T-cell (primary cell): ENCODE measurements at regions not wholly inside any gene's neighbourhood (a gene's known extent, or its start where the extent isn't known, plus 50 kb on each side); places are given as distances from the start of the nearest gene placed in this dataset.

ENCODE experiments used
- ATAC-seq, 4 experiments: fragments of 200-7000 bp in 3 of 4; fragments of 150-1000 bp in 1 of 4; cut with Tn5 transposase; replicated peaks in 1 of 4; 1 replicate in 3 of 4; 2 replicates in 1 of 4; pipeline ENCODE4 v1.10.0; 2021; ENCODE audit warnings: moderate library complexity in 3 of 4, mild to moderate bottlenecking in 2 of 4, moderate number of reproducible peaks in 1 of 4
- CTCF ChIA-PET, 2 donors: fragments of 300-600 bp; sonication (Branson Sonifier 250); formaldehyde crosslinking; loops; one replicate each; lab custom pipeline; 2022; ENCODE audit warnings: antibody characterized with exemption in 2 of 2; lab: Charles Lee
- POLR2A ChIA-PET, 2 donors: fragments of 300-600 bp; sonication (Branson Sonifier 250); formaldehyde crosslinking; loops; one replicate each; lab custom pipeline; 2022; ENCODE audit warnings: antibody characterized with exemption in 2 of 2; lab: Charles Lee
- DNase-seq, 35 experiments: peaks; one replicate each; pipeline versions ENCODE4 v3.0.0 to v3.0.0-alpha.2; 2013 to 2023
- H3K27ac ChIP-seq: one replicate; pipeline ENCODE4 v1.5.1; 2013; ENCODE audit warnings: low read length
- H3K27me3 ChIP-seq, 2 experiments: replicated peaks in 1 of 2; 1 replicate in 1 of 2; 2 replicates in 1 of 2; pipeline versions ENCODE4 v1.6.1 to v1.7.0; 2013; ENCODE audit warnings: low read length in 1 of 2, mixed read lengths in 1 of 2; ENCODE audit not compliant: control insufficient read depth in 2 of 2, insufficient read depth in 2 of 2; ENCODE audit errors: extremely low read depth in 1 of 2
- H3K36me3 ChIP-seq, 2 donors: 1 replicate in 1 of 2; 2 replicates in 1 of 2; pipeline versions ENCODE4 v1.6.1 to v1.7.0; 2013; ENCODE audit warnings: low read length in 1 of 2; ENCODE audit not compliant: control insufficient read depth in 2 of 2, insufficient read depth in 1 of 2; ENCODE audit errors: extremely low read depth in 1 of 2
- H3K4me1 ChIP-seq, 2 experiments: 1 replicate in 1 of 2; 2 replicates in 1 of 2; pipeline versions ENCODE4 v1.6.1 to v1.7.0; 2013; ENCODE audit warnings: low read length in 2 of 2, mixed read lengths in 1 of 2; ENCODE audit not compliant: insufficient read depth in 2 of 2, control insufficient read depth in 1 of 2; ENCODE audit errors: extremely low read depth in 1 of 2
- H3K4me3 ChIP-seq, 2 donors: 1 replicate in 1 of 2; 2 replicates in 1 of 2; pipeline versions ENCODE4 v1.5.1 to v1.7.0; 2013; ENCODE audit warnings: mild to moderate bottlenecking in 2 of 2, low read length in 1 of 2, moderate library complexity in 1 of 2; ENCODE audit not compliant: control insufficient read depth in 1 of 2; ENCODE audit errors: extremely low read depth in 1 of 2
- H3K9me3 ChIP-seq: 2 replicates; pipeline ENCODE4 v1.7.0; 2013
- H3K27ac Mint-ChIP-seq, 2 donors: one replicate each; pipeline ENCODE4 v1.8.0; 2020 to 2021; ENCODE audit warnings: mild to moderate bottlenecking in 2 of 2, mixed read lengths in 2 of 2
- H3K27me3 Mint-ChIP-seq, 2 donors: one replicate each; pipeline ENCODE4 v1.8.0; 2021 to 2022; ENCODE audit warnings: mixed read lengths in 2 of 2
- H3K36me3 Mint-ChIP-seq: one replicate; pipeline ENCODE4 v1.8.0; 2021; ENCODE audit warnings: mixed read lengths
- H3K4me1 Mint-ChIP-seq, 3 donors: one replicate each; pipeline ENCODE4 v1.8.0; 2020 to 2022; ENCODE audit warnings: mixed read lengths in 3 of 3, mild to moderate bottlenecking in 1 of 3
- H3K4me3 Mint-ChIP-seq, 3 donors: one replicate each; pipeline ENCODE4 v1.8.0; 2020 to 2022; ENCODE audit warnings: mild to moderate bottlenecking in 3 of 3, mixed read lengths in 3 of 3, moderate library complexity in 3 of 3
- H3K9me3 Mint-ChIP-seq, 3 donors: one replicate each; pipeline ENCODE4 v1.8.0; 2020 to 2022; ENCODE audit warnings: mixed read lengths in 3 of 3
- WGBS: methylation state at CpG from one replicate; pipeline ENCODE4 v1.1.5; 2013; ENCODE audit warnings: missing lambda C conversion rate; ENCODE audit not compliant: insufficient coverage; 5-methylcytosine and 5-hydroxymethylcytosine counted together

DNA sequence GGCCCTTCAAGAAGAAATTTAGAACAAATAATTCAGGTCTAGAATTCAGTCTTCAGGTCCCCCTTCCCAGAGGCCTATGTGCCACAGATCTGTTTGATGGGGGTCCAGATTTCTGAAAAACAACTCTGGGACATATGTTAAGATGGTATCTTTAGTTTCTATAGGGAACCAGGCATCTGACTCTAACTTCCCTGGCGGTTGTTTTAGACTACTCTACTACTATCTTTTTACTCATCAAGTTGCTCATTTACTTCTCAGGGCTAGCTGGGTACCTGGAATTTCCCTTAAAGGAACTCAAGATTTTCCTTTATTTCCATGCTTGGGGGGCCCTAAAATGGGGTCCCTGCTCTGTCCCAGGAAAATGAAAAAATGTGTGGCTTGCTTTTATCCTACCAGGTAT lies 114.7 kb upstream of the RAB6C start:
- no peak for ATAC-seq
- Mint-ChIP-seq H3K27ac (no peak overlapping the region), H3K4me1 (no peaks in the 10 kb centered on the region), H3K4me3 (no peak overlapping the region), H3K9me3 (no peaks in the 10 kb centered on the region), H3K27me3 (peaks cover 0 to 2% of the 10 kb centered on the region in 2 donors), H3K36me3 (no peaks in the 10 kb centered on the region)
- no peaks in the 10 kb centered on the region for H3K36me3 ChIP-seq
- H3K27me3 ChIP-seq, result peaks cover 0 to 18% of the 10 kb centered on the region in 2 experiments
- ChIA-PET POLR2A (no interaction called here), CTCF (no interaction called here)
- no peaks in the 10 kb centered on the region for H3K4me1 ChIP-seq
- no peaks in the 10 kb centered on the region for H3K9me3 ChIP-seq
- WGBS, result 100% methylated on average over 1 of the region's 1 CpG
- no peak for DNase-seq
- H3K4me3 ChIP-seq, result no peak overlapping the region
- no peak overlapping the region for H3K27ac ChIP-seq

DNA sequence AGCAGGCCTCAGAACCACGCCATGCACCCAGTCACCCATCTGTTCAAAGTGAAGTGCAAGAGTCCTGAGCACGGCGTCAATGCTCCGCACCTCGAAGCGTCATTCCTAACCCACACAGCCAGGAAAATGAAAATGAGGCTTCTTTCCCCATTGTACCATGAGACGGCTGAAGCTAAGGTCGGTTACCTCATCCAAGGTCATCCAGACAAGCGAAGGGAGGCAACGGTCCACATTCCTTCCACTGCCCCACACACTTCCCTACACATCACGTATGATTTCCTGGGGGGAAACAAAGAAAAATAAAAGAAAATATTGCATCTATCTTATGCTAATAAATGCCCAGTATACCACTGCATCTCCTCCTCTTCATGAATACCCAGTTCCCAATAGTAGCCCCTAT lies 113.5 kb upstream of the RAB6C start:
- POLR2A ChIA-PET, result no interaction called here
- WGBS, result 94% methylated on average over 3 of the region's 11 CpGs
- no peak for ATAC-seq

DNA sequence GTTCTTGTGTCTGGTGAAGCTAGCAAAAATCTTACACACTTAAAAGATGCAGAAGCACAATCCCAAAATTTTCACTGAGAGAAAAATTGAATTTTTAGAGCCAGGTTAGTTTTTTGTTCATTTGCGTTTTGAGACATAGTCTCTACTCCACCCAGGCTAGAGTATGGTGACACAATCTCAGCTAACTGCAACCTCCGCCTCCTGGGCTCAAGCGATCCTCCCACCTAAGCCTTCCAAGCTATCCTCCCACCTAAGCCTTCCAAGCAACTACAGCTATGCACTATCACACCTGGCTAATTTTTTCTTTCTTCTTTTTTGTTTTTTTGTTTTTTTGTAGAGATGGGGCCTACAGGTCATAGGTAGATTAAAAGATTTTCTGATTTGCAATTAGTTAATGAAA lies 113.1 kb upstream of the RAB6C start:
- POLR2A ChIA-PET, result no interaction called here
- DNase-seq (no peak), ATAC-seq (no peak)
- Histone ChIP-seq H3K27me3 (peaks cover 0 to 13% of the 10 kb centered on the region in 2 experiments), H3K4me1 (no peaks in the 10 kb centered on the region), H3K4me3 (no peak overlapping the region), H3K9me3 (no peaks in the 10 kb centered on the region), H3K27ac (no peak overlapping the region), H3K36me3 (no peaks in the 10 kb centered on the region)
- H3K36me3 Mint-ChIP-seq, result no peaks in the 10 kb centered on the region
- CTCF ChIA-PET, result no interaction called here
- H3K4me1 Mint-ChIP-seq, result no peaks in the 10 kb centered on the region
- no peak overlapping the region for H3K27ac Mint-ChIP-seq
- no peaks in the 10 kb centered on the region for H3K9me3 Mint-ChIP-seq
- 100% methylated on average over 1 of the region's 3 CpGs for WGBS
- H3K27me3 Mint-ChIP-seq, result peaks cover 0 to 4% of the 10 kb centered on the region in 2 donors
- H3K4me3 Mint-ChIP-seq, result no peak overlapping the region

More for the DNA sequence above, 113.5 kb upstream of the RAB6C start:
- no peaks in the 10 kb centered on the region for H3K4me1 ChIP-seq
- Mint-ChIP-seq H3K4me3 (no peak overlapping the region), H3K27me3 (peaks cover 0 to 4% of the 10 kb centered on the region in 2 donors), H3K4me1 (no peaks in the 10 kb centered on the region), H3K27ac (no peak overlapping the region), H3K9me3 (no peaks in the 10 kb centered on the region), H3K36me3 (no peaks in the 10 kb centered on the region)
- H3K27me3 ChIP-seq, result peaks cover 0 to 16% of the 10 kb centered on the region in 2 experiments
- no peaks in the 10 kb centered on the region for H3K36me3 ChIP-seq
- H3K4me3 ChIP-seq, result no peak overlapping the region
- DNase-seq, result no peak
- CTCF ChIA-PET, result no interaction called here
- H3K27ac ChIP-seq, result no peak overlapping the region
- H3K9me3 ChIP-seq, result no peaks in the 10 kb centered on the region

DNA sequence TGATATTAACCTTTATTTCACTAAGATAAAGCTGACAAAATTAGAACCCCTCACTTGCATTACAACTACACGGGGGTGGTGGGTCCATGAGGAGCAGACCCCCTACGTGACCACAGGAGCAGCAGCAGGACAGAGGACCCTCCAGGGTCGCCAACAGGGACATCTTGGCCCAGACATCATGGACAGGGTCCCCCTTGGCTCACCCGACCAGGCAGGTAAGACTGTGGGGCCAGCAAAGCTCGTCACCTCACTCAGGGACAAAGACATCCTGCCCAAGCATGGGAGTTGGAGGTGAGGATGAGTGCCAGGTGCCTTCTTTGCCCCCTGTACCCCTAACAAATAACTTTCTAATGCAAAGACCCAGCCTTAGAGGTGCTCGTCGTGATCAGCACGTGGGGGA lies 111.3 kb upstream of the RAB6C start:
- no peak for ATAC-seq
- CTCF ChIA-PET, result no interaction called here
- Histone ChIP-seq H3K4me1 (no peaks in the 10 kb centered on the region), H3K36me3 (no peaks in the 10 kb centered on the region), H3K9me3 (no peaks in the 10 kb centered on the region), H3K4me3 (no peak overlapping the region), H3K27ac (no peak overlapping the region), H3K27me3 (peaks cover 0 to 10% of the 10 kb centered on the region in 2 experiments)
- Mint-ChIP-seq H3K4me1 (no peaks in the 10 kb centered on the region), H3K27me3 (peaks cover 4 to 5% of the 10 kb centered on the region in 2 donors), H3K4me3 (no peak overlapping the region), H3K9me3 (no peaks in the 10 kb centered on the region), H3K36me3 (no peaks in the 10 kb centered on the region), H3K27ac (no peak overlapping the region)
- DNase-seq, result no peak
- 0% methylated on average over 1 of the region's 8 CpGs for WGBS
- POLR2A ChIA-PET, result no interaction called here

DNA sequence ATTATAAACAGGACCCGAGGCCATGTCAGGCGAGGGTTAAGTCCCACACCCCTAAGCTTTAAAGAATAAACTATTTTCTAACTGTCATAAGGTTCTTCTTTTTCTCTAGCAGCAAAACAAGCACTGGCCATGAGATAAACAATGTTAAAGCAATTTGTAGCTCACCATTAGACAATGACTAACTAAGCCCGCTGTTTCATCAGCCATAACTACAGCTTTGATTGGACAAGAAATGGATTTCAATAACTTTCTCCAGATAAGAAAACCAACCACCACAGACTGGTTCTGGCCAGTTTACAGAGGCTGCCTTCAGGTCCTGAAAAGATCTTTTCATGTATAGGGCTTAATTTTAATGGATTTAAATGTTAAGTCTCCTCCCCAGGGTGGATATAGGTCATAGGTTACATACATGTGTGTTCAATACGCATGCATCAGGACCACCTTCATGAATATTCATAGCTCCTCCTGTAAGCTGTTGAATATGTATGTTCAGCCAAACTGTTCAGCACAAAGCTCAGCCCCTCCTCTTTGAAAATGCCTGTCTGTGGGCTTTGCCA lies 108.7 kb upstream of the RAB6C start:
- H3K27me3 Mint-ChIP-seq, result peaks cover 4 to 5% of the 10 kb centered on the region in 2 donors
- no peaks in the 10 kb centered on the region for H3K36me3 Mint-ChIP-seq
- WGBS, result no CpG with 5 or more reads among the region's 4 CpGs
- Histone ChIP-seq H3K4me3 (no peak overlapping the region), H3K9me3 (no peaks in the 10 kb centered on the region), H3K27me3 (peaks cover 0 to 10% of the 10 kb centered on the region in 2 experiments), H3K4me1 (no peaks in the 10 kb centered on the region), H3K27ac (no peak overlapping the region), H3K36me3 (no peaks in the 10 kb centered on the region)
- CTCF ChIA-PET, result no interaction called here
- no peak for ATAC-seq
- DNase-seq, result no peak
- no peaks in the 10 kb centered on the region for H3K4me1 Mint-ChIP-seq
- H3K27ac Mint-ChIP-seq, result no peak overlapping the region
- POLR2A ChIA-PET, result interaction anchor here in 1 of 2 donors (0.6 kb wide), 1 partner anchor 1974 kb away, joined by 3 read pairs; no protein-coding TSS in a partner anchor
- H3K9me3 Mint-ChIP-seq, result no peaks in the 10 kb centered on the region
- no peak overlapping the region for H3K4me3 Mint-ChIP-seq

DNA sequence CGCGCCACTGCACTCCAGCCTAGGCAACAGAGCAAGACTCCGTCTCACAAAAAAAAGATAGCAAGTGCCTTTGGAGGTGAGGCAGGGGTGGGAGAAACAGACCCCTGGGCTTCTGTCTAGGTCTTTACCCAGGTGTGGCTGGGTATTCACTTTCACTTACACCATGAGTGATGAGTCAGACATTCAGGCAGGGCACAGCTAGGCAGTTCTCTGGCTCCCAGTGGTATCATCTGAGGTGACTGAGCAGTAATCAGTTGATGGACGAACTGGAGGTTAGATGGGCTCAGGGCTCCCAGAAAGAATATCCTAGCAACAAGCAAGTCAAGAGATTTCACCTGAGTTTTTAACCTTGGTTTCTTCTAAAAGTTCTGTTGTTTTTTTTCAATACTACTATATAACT lies 107.0 kb upstream of the RAB6C start:
- Histone ChIP-seq H3K4me1 (peaks cover 4 to 7% of the 10 kb centered on the region in 2 experiments), H3K4me3 (no peak overlapping the region), H3K36me3 (no peaks in the 10 kb centered on the region), H3K27ac (no peak overlapping the region), H3K9me3 (no peaks in the 10 kb centered on the region), H3K27me3 (peaks cover 0 to 10% of the 10 kb centered on the region in 2 experiments)
- Mint-ChIP-seq H3K27ac (no peak overlapping the region), H3K27me3 (peaks cover 4 to 5% of the 10 kb centered on the region in 2 donors), H3K4me1 (peaks cover 11 to 12% (median 11%) of the 10 kb centered on the region in 3 donors), H3K9me3 (no peaks in the 10 kb centered on the region), H3K4me3 (no peak overlapping the region), H3K36me3 (no peaks in the 10 kb centered on the region)
- DNase-seq, result no peak
- WGBS, result no CpG with 5 or more reads among the region's 4 CpGs
- ATAC-seq, result no peak
- ChIA-PET CTCF (no interaction called here), POLR2A (no interaction called here)
